Fibroblast of upper back skin (primary cell): ENCODE measurements at regions not wholly inside any gene's neighbourhood (a gene's known extent, or its start where the extent isn't known, plus 50 kb on each side); places are given as distances from the start of the nearest gene placed in this dataset.
"Not testable (repeated sequence)": the region's sequence is repeated elsewhere in the genome, so short reads cannot be mapped to it uniquely, and the experiment has no call there.

ENCODE experiments used
- DNase-seq: peaks from one replicate; pipeline ENCODE4 v3.0.0-alpha.2; 2013

GRCh38 chr5:1651971-1652872, 128.5 kb upstream of the LPCAT1 start:
- DNase-seq, result no peak

GRCh38 chr5:1651250-1651649, 127.5 kb upstream of the LPCAT1 start:
- DNase-seq, result no peak

GRCh38 chr5:1649554-1649953, 125.8 kb upstream of the LPCAT1 start:
- no peak for DNase-seq

GRCh38 chr5:1648806-1649205, 125.0 kb upstream of the LPCAT1 start:
- DNase-seq, result peak; percentile 66

- DNase-seq, result no peak
Observed at GRCh38 chr5:1647580-1647979, 123.8 kb upstream of the LPCAT1 start.

GRCh38 chr5:1644810-1645571, 121.2 kb upstream of the LPCAT1 start:
- DNase-seq, result peak; percentile 67

GRCh38 chr5:1644393-1644809, 120.6 kb upstream of the LPCAT1 start:
- DNase-seq, result not testable (repeated sequence)

- DNase-seq, result no peak
Observed at GRCh38 chr5:1643651-1644392, 120.1 kb upstream of the LPCAT1 start.

GRCh38 chr5:1642621-1643061, 118.9 kb upstream of the LPCAT1 start:
- DNase-seq, result no peak

GRCh38 chr5:1642221-1642620, 118.5 kb upstream of the LPCAT1 start:
- DNase-seq, result no peak

- DNase-seq, result peak; percentile 72
Observed at GRCh38 chr5:1641560-1642166, 117.9 kb upstream of the LPCAT1 start.

GRCh38 chr5:1641041-1641440, 117.3 kb upstream of the LPCAT1 start:
- no peak for DNase-seq

- no peak for DNase-seq
Observed at GRCh38 chr5:1640421-1640881, 116.7 kb upstream of the LPCAT1 start.

GRCh38 chr5:1639757-1640156, 116.0 kb upstream of the LPCAT1 start:
- no peak for DNase-seq

GRCh38 chr5:1638658-1639400, 115.1 kb upstream of the LPCAT1 start:
- DNase-seq, result no peak

GRCh38 chr5:1637639-1638481, 114.1 kb upstream of the LPCAT1 start:
- DNase-seq, result no peak

GRCh38 chr5:1636981-1637638, 113.3 kb upstream of the LPCAT1 start:
- no peak for DNase-seq

- not testable (repeated sequence) for DNase-seq
Observed at GRCh38 chr5:1636208-1636770, 112.5 kb upstream of the LPCAT1 start.

GRCh38 chr5:1635477-1635876, 111.7 kb upstream of the LPCAT1 start:
- DNase-seq, result peak; percentile 20

- DNase-seq, result no peak
Observed at GRCh38 chr5:1634337-1634661, 110.5 kb upstream of the LPCAT1 start.
